OCI-LY1 (cell line): ENCODE measurements at regions not wholly inside any gene's neighbourhood (a gene's known extent, or its start where the extent isn't known, plus 50 kb on each side); places are given as distances from the start of the nearest gene placed in this dataset.

Experiments used
- H2AFZ ChIP-seq: fragments of 200-600 bp; sonication (generic), shearing (Covaris generic); 2 replicates; pipeline ENCODE4 v1.6.0; 2014; ENCODE audit warnings: antibody characterized with exemption, mild to moderate bottlenecking, low read length
- H3F3A ChIP-seq: fragments of 200-600 bp; sonication (generic), shearing (Covaris generic); 2 replicates; pipeline ENCODE4 v1.6.0; 2014; ENCODE audit warnings: mild to moderate bottlenecking, antibody characterized with exemption, low read length, moderate library complexity; ENCODE audit not compliant: insufficient read depth
- H3K27ac ChIP-seq: fragments of 200-600 bp; sonication (generic); 2 replicates; pipeline ENCODE4 v1.5.1; 2014; ENCODE audit warnings: low read length, mixed run types, mild to moderate bottlenecking, low read depth; ENCODE audit not compliant: poor library complexity, severe bottlenecking
- H3K27me3 ChIP-seq: fragments of 200-600 bp; sonication (generic); 2 replicates; pipeline ENCODE4 v1.6.0; 2014; ENCODE audit warnings: antibody characterized with exemption, mild to moderate bottlenecking, low read length, moderate library complexity; ENCODE audit not compliant: insufficient read depth
- H3K36me3 ChIP-seq: fragments of 200-600 bp; sonication (generic); 2 replicates; pipeline ENCODE4 v1.6.1; 2014; ENCODE audit warnings: mild to moderate bottlenecking, antibody characterized with exemption, low read length, moderate library complexity, mixed read lengths; ENCODE audit not compliant: insufficient read depth
- H3K4me1 ChIP-seq: fragments of 200-600 bp; sonication (generic); 2 replicates; pipeline ENCODE4 v1.5.1; 2014; ENCODE audit warnings: mild to moderate bottlenecking, low read length, moderate library complexity; ENCODE audit not compliant: insufficient read depth, severe bottlenecking
- H3K4me2 ChIP-seq: fragments of 200-600 bp; sonication (generic), shearing (Covaris generic); 2 replicates; pipeline ENCODE4 v1.6.1; 2014; ENCODE audit warnings: low read length
- H3K4me3 ChIP-seq: fragments of 200-600 bp; sonication (generic); 2 replicates; pipeline ENCODE4 v1.5.1; 2014; ENCODE audit warnings: low read length, low read depth, mild to moderate bottlenecking, mixed read lengths; ENCODE audit not compliant: poor library complexity, severe bottlenecking
- H3K79me2 ChIP-seq: fragments of 200-600 bp; shearing (Covaris generic); 2 replicates; pipeline ENCODE4 v1.6.1; 2016; ENCODE audit warnings: mixed run types, low read length, mixed read lengths; ENCODE audit not compliant: insufficient read depth
- H3K9ac ChIP-seq: fragments of 200-600 bp; sonication (generic), shearing (Covaris generic); 2 replicates; pipeline ENCODE4 v1.6.1; 2014; ENCODE audit warnings: mild to moderate bottlenecking, low read length, mixed read lengths
- H3K9me2 ChIP-seq: fragments of 200-600 bp; sonication (generic), shearing (Covaris generic); 2 replicates; pipeline ENCODE4 v1.6.1; 2014; ENCODE audit warnings: low read depth, mild to moderate bottlenecking, low read length, mixed read lengths
- H3K9me3 ChIP-seq: fragments of 200-600 bp; shearing (Covaris generic); 2 replicates; pipeline ENCODE4 v1.6.1; 2014; ENCODE audit warnings: low read length, mixed read lengths
- H4K20me1 ChIP-seq: fragments of 200-600 bp; sonication (generic), shearing (Covaris generic); 2 replicates; pipeline ENCODE4 v1.6.0; 2016; ENCODE audit warnings: mild to moderate bottlenecking, low read length; ENCODE audit not compliant: insufficient read depth
- EZH2 ChIP-seq: fragments of 200-600 bp; sonication (generic), shearing (Covaris generic); IDR thresholded peaks from 2 replicates; pipeline ENCODE4 v1.8.0; 2017; ENCODE audit warnings: borderline replicate concordance, mixed run types, mild to moderate bottlenecking, antibody characterized with exemption, low read length, moderate library complexity, mixed read lengths
- TF ChIP-seq, protein P1 (sequence below): fragments of 200-600 bp; sonication (generic), shearing (Covaris generic); IDR thresholded peaks from 2 replicates; pipeline ENCODE4 v1.5.1; 2017; ENCODE audit warnings: mild to moderate bottlenecking, antibody characterized with exemption, low read length, moderate library complexity, mixed read lengths

DNA sequence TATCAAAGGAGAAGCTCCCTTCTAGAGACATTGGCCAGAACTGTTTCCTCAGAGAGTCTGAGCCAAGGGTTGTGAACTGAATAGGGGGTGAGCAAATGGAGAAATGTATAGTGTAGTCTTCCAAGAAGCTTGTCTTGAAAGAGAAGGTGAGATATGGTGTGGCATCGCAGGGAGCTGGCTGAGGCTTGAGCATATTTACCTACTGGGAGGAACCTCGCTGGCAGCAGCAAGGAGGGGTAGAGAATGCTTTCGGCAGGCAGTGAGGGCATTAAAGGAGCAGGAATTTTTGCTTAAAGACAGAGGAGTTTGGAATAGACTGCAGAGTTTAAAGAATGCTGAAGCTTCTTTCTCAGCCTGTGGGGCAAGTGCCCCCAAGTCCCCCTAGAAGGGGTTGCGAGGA, 59.3 kb upstream of the PRMT8 start:
- Histone ChIP-seq H3K9ac (no peak overlapping the region), H4K20me1 (no peaks in the 10 kb centered on the region), H3K9me3 (no peaks in the 10 kb centered on the region), H3K4me1 (no peaks in the 10 kb centered on the region), H2AFZ (no peak overlapping the region), H3K36me3 (no peaks in the 10 kb centered on the region), H3K79me2 (no peaks in the 10 kb centered on the region), H3K4me2 (no peak overlapping the region), H3K27me3 (0 out of 2 replicates have a peak, but pooled peaks cover 4% of the 10 kb centered on the region), H3K27ac (no peak overlapping the region), H3F3A (no peaks in the 10 kb centered on the region), H3K4me3 (no peak overlapping the region), H3K9me2 (no peaks in the 10 kb centered on the region)
- TF ChIP-seq EZH2 = no peak
- TF ChIP-seq, protein P1, sequence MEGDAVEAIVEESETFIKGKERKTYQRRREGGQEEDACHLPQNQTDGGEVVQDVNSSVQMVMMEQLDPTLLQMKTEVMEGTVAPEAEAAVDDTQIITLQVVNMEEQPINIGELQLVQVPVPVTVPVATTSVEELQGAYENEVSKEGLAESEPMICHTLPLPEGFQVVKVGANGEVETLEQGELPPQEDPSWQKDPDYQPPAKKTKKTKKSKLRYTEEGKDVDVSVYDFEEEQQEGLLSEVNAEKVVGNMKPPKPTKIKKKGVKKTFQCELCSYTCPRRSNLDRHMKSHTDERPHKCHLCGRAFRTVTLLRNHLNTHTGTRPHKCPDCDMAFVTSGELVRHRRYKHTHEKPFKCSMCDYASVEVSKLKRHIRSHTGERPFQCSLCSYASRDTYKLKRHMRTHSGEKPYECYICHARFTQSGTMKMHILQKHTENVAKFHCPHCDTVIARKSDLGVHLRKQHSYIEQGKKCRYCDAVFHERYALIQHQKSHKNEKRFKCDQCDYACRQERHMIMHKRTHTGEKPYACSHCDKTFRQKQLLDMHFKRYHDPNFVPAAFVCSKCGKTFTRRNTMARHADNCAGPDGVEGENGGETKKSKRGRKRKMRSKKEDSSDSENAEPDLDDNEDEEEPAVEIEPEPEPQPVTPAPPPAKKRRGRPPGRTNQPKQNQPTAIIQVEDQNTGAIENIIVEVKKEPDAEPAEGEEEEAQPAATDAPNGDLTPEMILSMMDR = no peak

DNA sequence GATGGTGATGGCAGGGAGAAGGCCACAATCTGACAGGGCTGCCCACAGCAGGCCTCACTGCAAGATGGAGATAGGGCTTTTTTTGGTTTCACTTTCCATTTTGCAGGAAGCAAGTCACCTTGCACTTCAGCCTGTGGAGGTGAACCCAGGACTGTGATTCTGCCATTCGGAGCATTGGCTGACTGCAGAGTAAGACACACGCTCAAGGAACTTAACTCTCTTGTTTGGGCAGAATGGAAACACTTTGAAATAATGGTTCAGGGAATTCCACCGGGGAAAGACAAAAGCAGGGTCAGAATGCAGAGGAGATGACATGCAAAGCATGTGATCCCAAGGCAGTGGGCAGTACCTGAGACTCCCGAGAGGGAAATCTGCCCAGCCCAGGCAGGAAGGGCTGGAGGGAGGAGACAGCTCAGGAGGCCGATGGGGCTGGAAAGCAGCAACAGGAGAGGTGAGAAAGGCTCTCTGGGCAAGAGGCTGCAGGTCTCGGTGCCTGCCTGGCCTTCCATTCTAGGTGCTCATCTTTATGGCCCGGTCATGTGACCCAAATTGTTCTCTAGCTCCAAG, 58.7 kb upstream of the PRMT8 start:
- Histone ChIP-seq H3F3A (no peaks in the 10 kb centered on the region), H2AFZ (no peak overlapping the region), H3K4me3 (no peak overlapping the region), H4K20me1 (no peaks in the 10 kb centered on the region), H3K9ac (no peak overlapping the region), H3K79me2 (no peaks in the 10 kb centered on the region), H3K4me2 (no peak overlapping the region), H3K4me1 (no peaks in the 10 kb centered on the region), H3K36me3 (no peaks in the 10 kb centered on the region), H3K27me3 (0 out of 2 replicates have a peak, but pooled peaks cover 4% of the 10 kb centered on the region), H3K27ac (no peak overlapping the region), H3K9me3 (no peaks in the 10 kb centered on the region), H3K9me2 (no peaks in the 10 kb centered on the region)
- TF ChIP-seq EZH2 = no peak
- TF ChIP-seq, protein P1 = no peak

DNA sequence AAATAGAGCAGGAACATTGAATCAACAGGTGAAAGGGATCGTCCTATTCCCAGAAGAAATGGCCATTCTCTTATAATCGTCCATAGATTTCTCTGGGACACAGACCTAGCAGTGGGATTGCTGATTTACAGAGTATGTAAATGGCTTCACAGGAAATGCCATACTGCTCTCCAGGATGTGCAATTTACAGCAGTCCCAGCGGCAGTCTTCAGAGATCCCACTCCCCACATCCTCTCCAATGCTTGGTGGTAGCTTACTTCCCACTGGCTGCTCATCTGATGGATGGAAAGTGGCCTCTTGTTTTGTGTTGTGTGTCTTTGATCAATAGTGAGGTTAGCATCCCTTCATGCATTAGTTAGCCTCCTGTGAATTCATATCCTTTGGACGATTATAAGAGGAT, 58.1 kb upstream of the PRMT8 start:
- H3K9ac ChIP-seq = no peak overlapping the region
- H4K20me1 ChIP-seq = no peaks in the 10 kb centered on the region
- H3K79me2 ChIP-seq = no peaks in the 10 kb centered on the region
- no peak overlapping the region for H2AFZ ChIP-seq
- H3F3A ChIP-seq = no peaks in the 10 kb centered on the region
- no peak overlapping the region for H3K4me2 ChIP-seq
- H3K9me2 ChIP-seq = no peaks in the 10 kb centered on the region
- no peaks in the 10 kb centered on the region for H3K9me3 ChIP-seq
- 0 out of 2 replicates have a peak, but pooled peaks cover 4% of the 10 kb centered on the region for H3K27me3 ChIP-seq
- TF ChIP-seq, protein P1 = no peak
- TF ChIP-seq EZH2 = no peak
- H3K4me3 ChIP-seq = no peak overlapping the region
- H3K4me1 ChIP-seq = no peaks in the 10 kb centered on the region
- H3K27ac ChIP-seq = no peak overlapping the region
- no peaks in the 10 kb centered on the region for H3K36me3 ChIP-seq
